ENCODE measurements at regions not wholly inside any gene's neighbourhood (a gene's known extent, or its start where the extent isn't known, plus 50 kb on each side); places are given as distances from the start of the nearest gene placed in this dataset.
A peak's percentile ranks its signal among the peaks of the same experiment; 100 is the strongest.

DNA sequence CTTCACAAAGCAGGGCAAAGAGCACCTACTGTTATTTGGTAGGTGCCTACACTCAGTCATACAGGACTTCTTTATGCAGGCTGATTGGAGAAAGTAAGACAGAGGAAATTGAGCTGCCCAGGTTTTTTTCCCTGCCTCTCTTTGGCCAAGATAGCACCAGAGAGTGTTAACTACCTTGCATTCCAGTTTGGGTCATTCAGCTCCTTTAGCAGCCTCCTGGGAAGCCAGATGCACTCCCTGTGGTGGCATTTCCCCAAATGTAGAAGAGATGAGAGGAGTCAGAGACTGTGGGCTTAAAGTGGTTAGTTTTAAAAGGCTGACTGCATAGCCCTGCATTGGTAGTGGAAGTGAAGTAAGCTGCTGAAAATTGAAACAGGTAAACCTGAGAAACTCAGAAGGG lies 358.4 kb downstream of the BCKDHB start:
- TF ChIP-seq POLR2A (IDR thresholded peaks at IDR 0.05; ENCODE audit: low read depth) (no peak), POLR2AphosphoS5 (IDR thresholded peaks at IDR 0.05) (no peak), EP300 (IDR thresholded peaks at IDR 0.05) (no peak)
- TF ChIP-seq, protein P1, sequence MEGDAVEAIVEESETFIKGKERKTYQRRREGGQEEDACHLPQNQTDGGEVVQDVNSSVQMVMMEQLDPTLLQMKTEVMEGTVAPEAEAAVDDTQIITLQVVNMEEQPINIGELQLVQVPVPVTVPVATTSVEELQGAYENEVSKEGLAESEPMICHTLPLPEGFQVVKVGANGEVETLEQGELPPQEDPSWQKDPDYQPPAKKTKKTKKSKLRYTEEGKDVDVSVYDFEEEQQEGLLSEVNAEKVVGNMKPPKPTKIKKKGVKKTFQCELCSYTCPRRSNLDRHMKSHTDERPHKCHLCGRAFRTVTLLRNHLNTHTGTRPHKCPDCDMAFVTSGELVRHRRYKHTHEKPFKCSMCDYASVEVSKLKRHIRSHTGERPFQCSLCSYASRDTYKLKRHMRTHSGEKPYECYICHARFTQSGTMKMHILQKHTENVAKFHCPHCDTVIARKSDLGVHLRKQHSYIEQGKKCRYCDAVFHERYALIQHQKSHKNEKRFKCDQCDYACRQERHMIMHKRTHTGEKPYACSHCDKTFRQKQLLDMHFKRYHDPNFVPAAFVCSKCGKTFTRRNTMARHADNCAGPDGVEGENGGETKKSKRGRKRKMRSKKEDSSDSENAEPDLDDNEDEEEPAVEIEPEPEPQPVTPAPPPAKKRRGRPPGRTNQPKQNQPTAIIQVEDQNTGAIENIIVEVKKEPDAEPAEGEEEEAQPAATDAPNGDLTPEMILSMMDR (IDR thresholded peaks at IDR 0.05): no peak
- intact Hi-C loops (cut with DNase I): no loop called here
- no peak for DNase-seq (ENCODE audit: extremely low spot score)
- no peaks in the 10 kb centered on the region for H3K36me3 ChIP-seq
- H3K4me3 ChIP-seq: no peak overlapping the region
- H3K4me1 ChIP-seq: no peaks in the 10 kb centered on the region
- no peaks in the 10 kb centered on the region for H3K27me3 ChIP-seq
- H3K9me3 ChIP-seq: no peaks in the 10 kb centered on the region
- H3K27ac ChIP-seq (replicated peaks in 1 of 4): no peak overlapping the region

DNA sequence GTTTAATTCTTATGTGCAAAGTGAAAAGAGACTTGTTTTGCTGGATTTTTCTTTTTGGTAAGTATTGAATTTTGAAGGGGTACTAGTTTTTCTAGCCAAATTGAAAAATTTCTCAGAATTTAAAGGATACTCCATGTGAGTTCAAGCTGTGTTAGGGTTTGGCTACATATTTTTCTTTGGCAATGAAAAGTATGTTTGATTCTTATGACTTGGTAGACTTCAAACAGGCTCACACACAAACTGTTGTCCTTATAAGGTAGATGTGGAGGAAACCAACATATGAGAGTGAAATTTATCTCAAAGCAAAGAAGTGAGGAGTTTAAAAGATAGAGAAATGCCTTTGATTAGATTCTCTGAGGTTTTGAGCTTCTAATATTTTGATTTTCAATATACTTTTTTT lies 356.7 kb downstream of the BCKDHB start:
- Histone ChIP-seq H3K27me3 (no peaks in the 10 kb centered on the region), H3K4me3 (no peak overlapping the region), H3K4me1 (peaks cover 0 to 2% (median 1%) of the 10 kb centered on the region in 4 donors), H3K27ac (replicated peaks in 1 of 4) (no peak overlapping the region), H3K9me3 (no peaks in the 10 kb centered on the region), H3K36me3 (no peaks in the 10 kb centered on the region)
- no peak for DNase-seq (ENCODE audit: extremely low spot score)
- TF ChIP-seq POLR2A (IDR thresholded peaks at IDR 0.05; ENCODE audit: low read depth) (no peak), POLR2AphosphoS5 (IDR thresholded peaks at IDR 0.05) (no peak), EP300 (IDR thresholded peaks at IDR 0.05) (no peak)
- TF ChIP-seq, protein P1 (IDR thresholded peaks at IDR 0.05): no peak
- intact Hi-C loops (cut with DNase I): no loop called here

DNA sequence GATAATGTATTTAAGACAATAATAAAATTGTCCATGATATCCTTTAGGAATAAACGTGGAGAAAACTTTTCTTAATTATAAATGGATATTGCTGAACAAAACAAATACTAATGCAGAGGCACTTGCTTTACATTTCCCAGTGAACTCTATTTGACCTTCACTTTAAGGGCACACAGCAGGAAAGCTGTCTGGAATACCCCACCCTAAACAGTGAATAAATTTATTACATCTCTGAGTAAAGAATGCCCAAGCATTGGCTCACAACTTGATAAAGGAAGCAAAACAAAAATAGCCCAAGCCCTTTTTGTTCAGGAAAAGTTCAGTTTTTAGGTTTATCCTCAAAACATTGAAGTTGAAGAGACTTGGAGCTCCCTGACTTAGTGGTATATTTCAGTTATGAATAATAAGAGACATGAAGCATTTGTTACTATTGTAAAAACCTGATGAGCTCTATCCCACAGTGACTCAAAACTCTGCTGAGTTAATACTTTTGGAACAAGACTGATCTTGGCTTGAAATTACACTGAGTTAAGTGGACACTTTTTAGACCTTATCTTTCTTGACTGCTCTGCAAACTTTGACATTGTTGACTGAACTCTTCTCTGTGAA lies 353.9 kb downstream of the BCKDHB start:
- intact Hi-C loops (cut with DNase I): no loop called here
- H3K27me3 ChIP-seq: no peaks in the 10 kb centered on the region
- H3K36me3 ChIP-seq: no peaks in the 10 kb centered on the region
- no peak overlapping the region for H3K4me3 ChIP-seq
- peaks cover 6 to 16% (median 14%) of the 10 kb centered on the region in 4 donors for H3K4me1 ChIP-seq
- 55% methylated on average over 1 of the region's 1 CpG for WGBS
- no peak overlapping the region for H3K27ac ChIP-seq (replicated peaks in 1 of 4)
- no peak for DNase-seq (ENCODE audit: extremely low spot score)
- no peaks in the 10 kb centered on the region for H3K9me3 ChIP-seq
- TF ChIP-seq POLR2A (IDR thresholded peaks at IDR 0.05; ENCODE audit: low read depth): no peak

DNA sequence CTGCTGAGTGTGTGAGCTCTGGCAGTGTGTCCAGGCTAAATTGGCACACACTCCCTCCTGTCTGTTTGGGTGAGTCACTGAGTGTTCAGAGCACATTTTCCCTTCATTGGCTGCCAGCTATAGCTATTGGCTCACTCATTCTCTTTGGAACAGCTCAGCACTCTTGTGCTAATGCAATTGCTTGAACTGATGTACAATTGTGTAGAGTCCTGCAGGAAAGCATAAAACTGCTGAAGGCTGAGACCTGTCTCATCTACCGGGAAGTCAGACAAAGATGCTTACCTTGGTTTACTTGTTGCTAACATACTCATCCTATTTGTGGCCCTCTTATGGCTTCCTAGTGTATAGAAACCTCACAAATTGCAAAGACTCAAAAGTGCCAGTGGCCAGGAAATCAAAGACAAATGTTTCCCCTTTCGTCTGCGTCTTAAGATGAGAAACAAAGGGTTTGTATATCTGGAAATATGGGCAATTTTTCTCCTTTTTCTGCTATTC lies 351.0 kb downstream of the BCKDHB start:
- intact Hi-C loops (cut with DNase I): no loop called here
- H3K27ac ChIP-seq (replicated peaks in 1 of 4): no peak overlapping the region
- WGBS: 39% methylated on average over 3 of the region's 3 CpGs

DNA sequence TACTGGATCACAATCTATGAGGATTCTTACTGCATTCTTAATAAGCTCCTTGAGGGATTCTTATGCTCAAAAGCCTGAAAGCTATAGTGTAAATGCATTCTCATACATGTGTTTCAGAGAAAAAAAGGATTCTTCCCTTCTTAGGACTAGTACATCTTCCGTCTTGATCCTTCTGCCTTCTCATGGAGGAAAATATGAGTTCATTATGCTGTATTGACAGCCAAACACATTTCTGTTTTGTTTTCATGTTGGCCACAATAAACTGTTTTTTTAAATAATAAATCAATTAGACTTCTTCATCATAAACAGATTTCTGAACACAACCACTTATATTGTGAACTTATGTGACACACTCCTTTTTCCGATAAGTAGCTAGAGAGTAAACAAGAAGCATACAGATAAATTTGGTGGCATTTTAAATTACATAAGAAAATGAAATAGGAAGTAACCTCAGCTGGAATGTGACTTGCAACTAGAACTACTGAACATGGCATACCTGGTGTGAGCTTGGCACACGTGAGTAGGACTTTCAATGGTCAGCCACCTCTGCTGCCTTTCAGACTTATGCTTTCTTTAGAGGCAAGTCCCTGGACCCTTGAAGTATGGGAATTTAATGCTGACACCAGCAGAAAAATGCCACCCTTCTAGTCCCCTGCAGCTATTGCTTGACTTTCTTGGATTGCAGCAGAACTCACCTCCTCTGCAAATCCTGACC lies 350.4 kb downstream of the BCKDHB start:
- intact Hi-C loops (cut with DNase I): no loop called here
- H3K27me3 ChIP-seq: no peaks in the 10 kb centered on the region
- H3K27ac ChIP-seq (replicated peaks in 1 of 4): no peak overlapping the region
- no peak overlapping the region for H3K4me3 ChIP-seq
- WGBS: 77% methylated on average over 3 of the region's 3 CpGs
- H3K9me3 ChIP-seq: no peaks in the 10 kb centered on the region
- DNase-seq (ENCODE audit: extremely low spot score): no peak
- TF ChIP-seq EP300 (IDR thresholded peaks at IDR 0.05): no peak
- TF ChIP-seq, protein P1 (IDR thresholded peaks at IDR 0.05): no peak
- TF ChIP-seq POLR2A (IDR thresholded peaks at IDR 0.05; ENCODE audit: low read depth): no peak
- H3K36me3 ChIP-seq: no peaks in the 10 kb centered on the region
- H3K4me1 ChIP-seq: peaks cover 6 to 16% (median 14%) of the 10 kb centered on the region in 4 donors

More for the DNA sequence above, 351.0 kb downstream of the BCKDHB start:
- peaks cover 6 to 16% (median 14%) of the 10 kb centered on the region in 4 donors for H3K4me1 ChIP-seq
- no peaks in the 10 kb centered on the region for H3K9me3 ChIP-seq
- no peak overlapping the region for H3K4me3 ChIP-seq
- H3K36me3 ChIP-seq: no peaks in the 10 kb centered on the region
- DNase-seq (ENCODE audit: extremely low spot score): no peak
- peak; percentile 64 to 65 for TF ChIP-seq POLR2AphosphoS5 (IDR thresholded peaks at IDR 0.05)
- no peak for TF ChIP-seq EP300 (IDR thresholded peaks at IDR 0.05)
- no peak for TF ChIP-seq POLR2A (IDR thresholded peaks at IDR 0.05; ENCODE audit: low read depth)
- no peaks in the 10 kb centered on the region for H3K27me3 ChIP-seq

Measured in esophagus muscularis mucosa (tissue), 4 donors.